22Rv1 (cell line): ENCODE measurements at regions not wholly inside any gene's neighbourhood (a gene's known extent, or its start where the extent isn't known, plus 50 kb on each side); places are given as distances from the start of the nearest gene placed in this dataset.

Experiments used
- H3K27ac ChIP-seq: fragments of 450-650 bp; 2 replicates; pipeline ENCODE4 v1.5.1; 2017
- ZFX ChIP-seq: fragments of 450-650 bp; IDR thresholded peaks from 2 replicates; pipeline ENCODE4 v1.6.1; 2017; ENCODE audit warnings: antibody characterized with exemption, borderline replicate concordance
- TF ChIP-seq, protein P1 (sequence below): fragments of 450-650 bp; IDR thresholded peaks from 2 replicates; pipeline ENCODE4 v1.5.1; 2017; ENCODE audit warnings: mild to moderate bottlenecking

DNA sequence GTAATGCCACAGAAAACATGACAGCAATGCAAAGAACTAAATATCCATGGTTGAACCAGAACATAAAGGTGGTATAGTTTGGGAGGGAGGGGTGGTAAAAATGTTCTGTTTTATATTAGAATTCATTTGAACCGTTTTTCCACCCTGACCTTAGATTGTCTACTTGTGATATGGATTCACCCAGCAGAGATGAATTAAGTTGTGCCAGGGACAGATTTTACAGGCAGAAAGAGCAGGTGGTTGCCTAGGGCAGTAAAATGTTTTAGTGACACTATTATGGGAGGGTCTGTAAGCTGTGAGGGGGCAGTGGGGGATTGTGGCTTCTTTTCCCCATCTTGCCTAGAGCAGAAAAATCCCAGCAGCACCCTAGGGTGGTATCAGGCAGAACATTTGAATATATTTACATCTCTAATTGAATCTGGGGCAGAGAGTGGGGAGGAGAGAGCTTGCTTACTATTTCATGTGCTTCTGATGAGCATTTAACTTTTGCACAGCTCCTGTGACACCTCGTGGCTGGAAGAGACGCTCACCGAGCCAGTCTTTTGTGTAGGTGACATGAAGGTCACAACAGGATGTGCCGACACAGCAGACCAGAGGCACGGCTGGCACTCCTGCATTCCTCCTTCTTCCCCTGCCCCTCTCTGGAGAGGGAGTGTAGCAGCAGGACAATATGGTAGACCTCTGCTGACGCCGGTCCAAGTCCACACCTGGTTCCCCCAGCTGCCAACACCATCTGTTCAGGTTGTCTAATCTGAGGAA, 452.3 kb downstream of the IRS2 start:
- no peak overlapping the region for H3K27ac ChIP-seq
- TF ChIP-seq, protein P1, sequence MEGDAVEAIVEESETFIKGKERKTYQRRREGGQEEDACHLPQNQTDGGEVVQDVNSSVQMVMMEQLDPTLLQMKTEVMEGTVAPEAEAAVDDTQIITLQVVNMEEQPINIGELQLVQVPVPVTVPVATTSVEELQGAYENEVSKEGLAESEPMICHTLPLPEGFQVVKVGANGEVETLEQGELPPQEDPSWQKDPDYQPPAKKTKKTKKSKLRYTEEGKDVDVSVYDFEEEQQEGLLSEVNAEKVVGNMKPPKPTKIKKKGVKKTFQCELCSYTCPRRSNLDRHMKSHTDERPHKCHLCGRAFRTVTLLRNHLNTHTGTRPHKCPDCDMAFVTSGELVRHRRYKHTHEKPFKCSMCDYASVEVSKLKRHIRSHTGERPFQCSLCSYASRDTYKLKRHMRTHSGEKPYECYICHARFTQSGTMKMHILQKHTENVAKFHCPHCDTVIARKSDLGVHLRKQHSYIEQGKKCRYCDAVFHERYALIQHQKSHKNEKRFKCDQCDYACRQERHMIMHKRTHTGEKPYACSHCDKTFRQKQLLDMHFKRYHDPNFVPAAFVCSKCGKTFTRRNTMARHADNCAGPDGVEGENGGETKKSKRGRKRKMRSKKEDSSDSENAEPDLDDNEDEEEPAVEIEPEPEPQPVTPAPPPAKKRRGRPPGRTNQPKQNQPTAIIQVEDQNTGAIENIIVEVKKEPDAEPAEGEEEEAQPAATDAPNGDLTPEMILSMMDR: no peak
- TF ChIP-seq ZFX: no peak

DNA sequence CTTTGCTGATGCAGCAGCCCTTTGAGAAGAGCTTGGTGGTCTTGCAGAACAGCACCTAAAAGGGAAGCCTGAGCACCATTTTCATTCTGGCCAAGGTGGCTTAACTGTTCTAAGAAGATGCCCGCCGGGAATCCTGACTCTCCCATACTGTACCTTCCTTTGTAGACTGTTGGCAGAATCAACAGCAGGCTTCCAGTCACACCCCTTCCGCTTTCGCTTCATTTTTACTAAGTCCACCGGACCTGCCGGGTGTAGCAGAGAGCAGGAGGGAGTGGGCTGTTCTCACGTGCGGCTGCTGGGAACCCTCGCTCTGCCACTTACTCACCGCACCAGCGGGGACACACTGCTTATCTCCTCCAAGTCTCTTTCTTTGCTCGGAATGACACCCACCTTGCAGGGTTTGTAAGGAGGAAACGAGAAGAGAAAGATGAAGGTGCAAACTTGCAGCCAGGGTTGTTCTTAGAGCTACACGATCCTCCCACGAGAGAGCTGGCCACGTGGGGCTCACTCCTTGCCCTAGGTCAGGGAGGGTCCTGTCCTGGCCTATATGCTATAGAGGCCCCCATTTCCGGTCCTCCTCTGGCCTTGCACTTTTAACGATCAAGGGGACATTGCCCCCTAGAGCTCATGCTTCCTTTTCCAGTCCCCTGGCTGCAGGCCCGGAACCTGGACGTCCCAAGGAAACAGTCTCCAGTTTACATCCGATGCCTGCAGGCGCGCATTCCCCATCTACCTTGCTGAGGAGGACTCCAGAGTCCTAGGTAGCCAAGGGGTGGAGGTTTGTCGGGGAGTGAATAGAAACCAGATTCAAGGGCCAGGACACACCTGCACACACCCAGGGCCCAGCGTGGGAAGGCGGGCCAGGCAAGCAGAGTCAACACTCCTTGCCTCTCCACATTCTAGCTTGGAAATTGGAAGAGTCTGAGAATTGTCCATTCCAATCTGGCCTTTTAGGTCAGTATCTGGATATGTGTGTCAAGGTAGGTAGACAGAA, 453.6 kb downstream of the IRS2 start:
- H3K27ac ChIP-seq: no peak overlapping the region
- TF ChIP-seq, protein P1: no peak
- TF ChIP-seq ZFX: no peak

DNA sequence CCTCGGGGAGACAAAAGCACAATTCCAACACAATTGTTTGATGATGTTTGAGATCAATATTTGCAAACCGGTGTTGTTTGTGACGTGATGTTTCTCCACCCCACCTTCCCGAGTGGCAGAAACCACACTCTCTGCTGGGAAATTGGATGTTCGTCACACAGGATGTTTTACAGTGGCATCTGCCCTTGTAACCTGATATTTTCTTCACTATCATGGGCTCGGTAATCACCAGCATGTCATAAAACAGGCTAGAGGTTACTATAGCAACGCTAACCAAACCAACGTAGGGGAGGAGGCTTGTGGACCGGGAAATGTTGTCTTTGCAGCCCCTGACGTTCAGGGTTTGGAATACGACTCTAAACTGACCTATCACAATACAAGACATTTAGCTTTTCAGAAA, 454.5 kb downstream of the IRS2 start:
- TF ChIP-seq, protein P1: no peak
- TF ChIP-seq ZFX: no peak
- no peak overlapping the region for H3K27ac ChIP-seq

DNA sequence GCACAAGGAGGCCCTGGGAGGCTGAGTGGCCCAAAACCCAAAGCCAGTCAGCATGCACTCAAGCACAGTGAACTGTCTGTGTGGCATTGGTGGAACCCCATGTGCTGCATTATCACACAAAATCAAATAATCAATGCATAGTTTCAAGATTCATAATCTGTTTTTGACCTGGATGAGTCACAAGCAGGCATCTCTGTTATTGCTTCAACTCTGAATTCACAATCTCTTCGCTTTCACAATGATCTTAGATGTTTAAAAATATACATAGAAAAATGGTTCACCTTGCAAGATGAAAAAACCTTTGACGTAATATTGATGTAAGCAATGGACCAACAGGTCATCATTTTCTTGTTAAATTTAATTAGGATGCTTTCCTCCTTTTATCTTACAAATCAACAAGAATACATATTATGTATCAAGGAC, 455.4 kb downstream of the IRS2 start:
- TF ChIP-seq, protein P1: no peak
- TF ChIP-seq ZFX: no peak
- H3K27ac ChIP-seq: no peak overlapping the region

DNA sequence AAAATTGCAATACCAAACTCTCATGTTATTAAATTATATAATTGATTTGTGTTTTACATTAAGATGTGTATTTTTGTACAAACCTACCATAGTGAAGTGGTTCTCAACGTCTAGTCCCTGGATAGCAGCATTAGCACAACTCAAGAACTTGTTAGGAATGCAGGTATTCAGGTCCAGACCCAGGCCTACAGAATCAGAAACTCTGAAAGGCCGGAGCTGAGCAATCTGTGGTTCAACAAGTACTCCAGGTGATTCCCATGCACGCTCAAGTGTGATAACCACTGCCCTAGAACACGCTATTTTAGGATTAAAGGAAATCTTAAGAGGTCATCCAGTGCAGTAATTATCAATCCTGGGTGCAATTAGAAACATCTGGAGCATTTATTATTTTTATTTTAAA, 456.3 kb downstream of the IRS2 start:
- H3K27ac ChIP-seq: no peak overlapping the region
- TF ChIP-seq, protein P1: no peak
- no peak for TF ChIP-seq ZFX

DNA sequence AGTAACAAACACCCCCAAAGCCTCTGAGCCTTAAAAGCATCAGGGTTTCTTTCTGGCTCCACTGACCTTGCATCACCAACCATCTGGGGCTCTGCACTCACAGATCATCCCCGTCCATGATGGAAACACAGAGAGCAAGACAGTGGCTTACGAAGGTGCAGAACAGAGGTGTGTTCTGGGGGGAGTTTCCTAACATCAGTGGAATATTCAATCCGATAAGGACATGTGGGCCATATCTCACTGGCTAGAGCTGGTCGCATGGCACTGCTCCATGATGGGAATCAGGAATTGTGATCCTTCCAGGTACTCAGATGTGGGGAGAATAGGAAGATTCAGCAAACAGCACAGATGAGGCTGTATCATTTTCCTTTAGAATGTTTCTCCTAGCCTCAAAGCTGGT, 457.2 kb downstream of the IRS2 start:
- TF ChIP-seq, protein P1: no peak
- no peak overlapping the region for H3K27ac ChIP-seq

DNA sequence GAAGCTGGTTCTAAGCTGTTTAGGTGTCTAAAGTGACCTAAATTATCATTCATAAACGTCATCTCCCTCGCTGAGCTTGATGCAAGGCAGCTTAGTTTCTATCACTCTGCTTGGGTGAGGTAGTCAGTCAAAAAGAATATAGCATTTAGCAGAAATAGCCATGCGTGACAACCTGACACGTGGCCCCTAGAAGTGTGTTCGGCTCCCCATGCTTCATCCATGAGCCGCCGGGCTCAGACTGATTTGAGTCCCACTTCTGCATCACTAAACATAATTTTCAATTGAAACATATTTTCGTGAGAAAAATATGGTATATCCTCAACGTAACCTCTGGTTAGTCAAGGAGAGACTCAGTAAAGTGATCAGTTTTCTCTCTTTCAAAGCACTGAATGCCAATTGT, 459.8 kb downstream of the IRS2 start:
- no peak overlapping the region for H3K27ac ChIP-seq
- TF ChIP-seq ZFX: no peak
- TF ChIP-seq, protein P1: no peak
